HUES48 (cell line): ENCODE measurements at regions not wholly inside any gene's neighbourhood (a gene's known extent, or its start where the extent isn't known, plus 50 kb on each side); places are given as distances from the start of the nearest gene placed in this dataset.

Experiments used
- H3K27ac ChIP-seq: one replicate; pipeline ENCODE4 v1.7.0; 2013; ENCODE audit warnings: low read depth, low read length, inconsistent platforms
- H3K27me3 ChIP-seq: 2 replicates; pipeline ENCODE4 v1.6.1; 2013; ENCODE audit warnings: mild to moderate bottlenecking, low read length; ENCODE audit not compliant: control insufficient read depth, insufficient read depth
- H3K36me3 ChIP-seq: 2 replicates; pipeline ENCODE4 v1.6.1; 2013; ENCODE audit warnings: low read length; ENCODE audit not compliant: control insufficient read depth, insufficient read depth
- H3K4me1 ChIP-seq: 2 replicates; pipeline ENCODE4 v1.6.1; 2013; ENCODE audit warnings: mild to moderate bottlenecking, low read length; ENCODE audit not compliant: control insufficient read depth, insufficient read depth
- H3K4me3 ChIP-seq: 2 replicates; pipeline ENCODE4 v1.5.1; 2013; ENCODE audit warnings: mild to moderate bottlenecking, low read depth, low read length
- H3K9ac ChIP-seq: 2 replicates; pipeline ENCODE4 v1.6.1; 2013; ENCODE audit warnings: mild to moderate bottlenecking, low read depth, low read length, moderate library complexity
- H3K9me3 ChIP-seq: 2 replicates; pipeline ENCODE4 v1.6.1; 2013; ENCODE audit warnings: low read length; ENCODE audit not compliant: control insufficient read depth, insufficient read depth

GRCh38 chr21:41678924-41679318 is 87.9 kb downstream of the RIPK4 start:
- Histone ChIP-seq H3K36me3 (no peaks in the 10 kb centered on the region), H3K4me3 (no peak overlapping the region), H3K4me1 (peaks cover 6% of the 10 kb centered on the region), H3K27ac (peak overlapping the region; percentile 71), H3K9ac (peak overlapping the region; percentile 38), H3K27me3 (no peaks in the 10 kb centered on the region), H3K9me3 (no peaks in the 10 kb centered on the region)

DNA sequence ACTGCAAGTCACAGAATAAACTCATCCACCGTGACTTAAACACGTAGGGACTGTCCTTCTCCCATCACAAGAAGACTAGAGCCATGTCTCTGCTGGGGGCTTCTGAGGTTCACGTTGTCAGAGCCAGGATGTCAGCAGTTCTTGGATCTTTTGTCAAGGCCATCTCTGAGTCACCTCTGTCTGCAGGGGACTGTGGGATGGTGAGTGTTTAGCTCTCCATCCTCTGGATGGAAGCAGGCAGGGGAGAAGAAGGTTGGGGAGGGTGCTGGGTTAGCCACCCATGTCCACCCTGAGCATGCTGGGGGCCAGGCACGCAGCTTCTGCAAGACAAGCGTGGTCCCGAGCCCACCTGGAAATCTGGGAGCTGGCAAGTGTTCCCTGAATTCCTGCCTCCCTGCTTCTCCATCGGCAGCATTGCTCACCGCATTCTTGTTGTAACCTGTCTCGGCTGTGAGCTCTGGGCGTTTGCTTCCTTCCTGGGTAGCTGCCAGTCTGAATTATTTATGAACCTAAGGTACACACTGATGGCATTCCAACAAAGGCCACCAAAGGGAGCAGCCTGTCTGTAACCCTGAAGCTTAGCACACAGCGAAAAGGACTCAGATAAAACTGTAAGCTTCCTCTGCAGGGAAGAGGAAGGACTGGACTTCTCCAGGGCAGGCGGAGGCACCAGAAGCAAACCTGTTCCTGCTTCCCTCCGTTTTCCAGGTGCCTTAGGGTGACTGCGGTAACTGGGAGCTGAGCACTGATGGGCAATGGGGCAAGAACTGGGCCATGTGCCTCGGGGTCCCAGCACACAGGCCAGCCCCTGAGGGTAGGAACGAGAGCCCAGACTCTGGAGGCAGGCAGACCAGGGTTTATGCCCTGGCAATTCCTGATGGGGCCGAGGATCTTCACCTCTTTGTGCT is 88.6 kb downstream of the RIPK4 start:
- H3K4me1 ChIP-seq: peaks cover 10% of the 10 kb centered on the region
- peak overlapping the region; percentile 38 for H3K9ac ChIP-seq
- no peak overlapping the region for H3K4me3 ChIP-seq
- H3K36me3 ChIP-seq: no peaks in the 10 kb centered on the region
- H3K9me3 ChIP-seq: no peaks in the 10 kb centered on the region
- no peaks in the 10 kb centered on the region for H3K27me3 ChIP-seq
- H3K27ac ChIP-seq: peak overlapping the region; percentile 71

DNA sequence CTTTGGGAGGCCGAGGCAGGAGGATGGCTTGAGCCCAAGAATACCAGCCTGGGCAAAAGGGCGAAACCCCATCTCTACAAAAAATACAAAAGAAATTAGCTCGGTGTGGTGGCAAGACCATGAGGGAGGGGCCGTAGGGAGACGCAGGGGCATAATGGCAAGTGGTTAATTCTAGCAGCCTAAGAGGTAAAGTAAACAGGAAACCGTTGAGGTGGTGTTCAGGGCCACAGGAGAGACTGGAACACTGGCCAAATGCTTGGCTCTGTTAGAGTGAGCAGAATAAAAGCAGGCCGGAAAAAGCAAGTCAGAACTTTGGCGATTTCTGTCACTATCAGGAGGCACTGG is 89.2 kb downstream of the RIPK4 start:
- H3K36me3 ChIP-seq: no peaks in the 10 kb centered on the region
- H3K9me3 ChIP-seq: no peaks in the 10 kb centered on the region
- H3K27me3 ChIP-seq: no peaks in the 10 kb centered on the region
- no peak overlapping the region for H3K4me3 ChIP-seq
- no peak overlapping the region for H3K9ac ChIP-seq
- peaks cover 14% of the 10 kb centered on the region for H3K4me1 ChIP-seq
- no peak overlapping the region for H3K27ac ChIP-seq

DNA sequence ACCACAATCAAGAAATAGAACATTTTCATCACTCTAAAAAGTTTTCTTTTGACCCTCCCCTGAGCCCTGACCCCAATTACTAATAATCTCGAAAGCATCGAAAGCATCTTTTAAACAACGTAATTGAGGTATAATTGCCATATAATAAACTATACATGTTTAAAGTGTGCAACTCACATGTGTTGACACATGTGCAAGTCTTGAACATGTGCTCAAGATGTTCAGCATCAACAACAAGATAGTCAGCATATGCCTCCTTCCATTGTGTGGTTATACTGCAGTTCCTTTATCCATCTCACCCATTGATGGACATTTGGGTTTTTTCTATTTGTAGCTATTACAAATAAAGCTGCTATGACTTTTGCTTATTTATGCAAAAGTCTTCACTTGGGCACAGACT is 90.7 kb downstream of the RIPK4 start:
- Histone ChIP-seq H3K27me3 (no peaks in the 10 kb centered on the region), H3K4me3 (no peak overlapping the region), H3K36me3 (no peaks in the 10 kb centered on the region), H3K4me1 (peaks cover 14% of the 10 kb centered on the region), H3K27ac (no peak overlapping the region), H3K9me3 (no peaks in the 10 kb centered on the region), H3K9ac (no peak overlapping the region)

- no peaks in the 10 kb centered on the region for H3K9me3 ChIP-seq
- peaks cover 14% of the 10 kb centered on the region for H3K4me1 ChIP-seq
- no peaks in the 10 kb centered on the region for H3K36me3 ChIP-seq
- H3K27ac ChIP-seq: no peak overlapping the region
- H3K9ac ChIP-seq: no peak overlapping the region
- no peaks in the 10 kb centered on the region for H3K27me3 ChIP-seq
- no peak overlapping the region for H3K4me3 ChIP-seq
Measured at GRCh38 chr21:41675574-41675973, 91.3 kb downstream of the RIPK4 start.

DNA sequence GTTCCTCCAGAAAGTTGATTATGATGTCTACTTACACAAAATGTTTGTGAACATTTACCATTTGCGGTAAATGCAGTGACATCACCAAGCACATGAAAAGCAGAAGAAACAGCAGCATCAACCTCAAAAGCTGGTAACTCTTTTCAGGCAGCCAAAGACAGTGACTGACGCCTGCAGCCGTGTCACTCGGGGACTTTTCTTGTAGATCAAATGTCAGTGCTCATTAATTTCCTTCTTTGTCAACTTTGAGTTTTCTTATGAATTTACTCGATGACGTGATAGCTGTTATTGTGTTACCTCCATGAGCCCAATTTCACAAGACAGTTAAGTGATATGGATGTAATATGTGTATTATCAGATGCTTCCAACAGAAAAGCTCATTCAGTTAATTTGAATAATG is 92.5 kb downstream of the RIPK4 start:
- Histone ChIP-seq H3K4me1 (peaks cover 14% of the 10 kb centered on the region), H3K9me3 (no peaks in the 10 kb centered on the region), H3K36me3 (no peaks in the 10 kb centered on the region), H3K4me3 (no peak overlapping the region), H3K27ac (no peak overlapping the region), H3K9ac (no peak overlapping the region), H3K27me3 (no peaks in the 10 kb centered on the region)

DNA sequence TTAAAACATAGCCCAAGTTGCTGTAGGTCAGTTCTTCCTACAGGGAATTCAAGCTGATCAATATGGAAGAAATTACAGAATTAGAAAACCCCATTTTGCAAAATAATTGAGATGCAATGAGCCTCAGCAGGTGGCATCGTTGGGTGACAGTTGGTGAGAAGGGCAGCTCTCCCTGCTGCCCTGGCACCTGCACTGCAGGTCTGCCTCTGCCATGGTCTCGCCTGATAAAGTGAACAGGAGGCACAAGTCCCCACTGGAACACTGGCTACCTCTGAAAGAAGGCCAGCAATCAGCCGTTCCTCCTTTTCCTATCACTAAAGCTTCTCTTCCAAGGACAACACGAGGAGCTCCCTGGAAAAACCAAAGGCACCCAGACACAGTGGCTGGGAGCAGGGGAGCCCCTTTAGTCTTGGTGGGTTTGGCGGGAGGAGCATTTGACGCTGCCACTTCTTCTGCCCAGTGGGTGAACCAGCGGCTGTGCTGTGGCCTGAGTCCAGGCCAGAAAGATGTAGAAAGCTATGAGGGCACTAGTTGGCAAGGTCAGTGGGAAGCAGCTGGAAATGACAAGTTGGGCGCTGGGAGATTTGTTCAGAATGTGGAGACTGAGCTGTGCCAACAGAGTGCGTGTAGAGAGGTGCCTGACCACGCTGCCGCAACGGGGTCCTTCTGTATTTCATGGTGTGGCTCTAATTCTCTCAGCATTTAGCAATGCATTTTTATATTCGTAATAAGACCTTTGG is 93.1 kb downstream of the RIPK4 start:
- no peak overlapping the region for H3K27ac ChIP-seq
- no peaks in the 10 kb centered on the region for H3K9me3 ChIP-seq
- H3K36me3 ChIP-seq: no peaks in the 10 kb centered on the region
- no peak overlapping the region for H3K4me3 ChIP-seq
- no peak overlapping the region for H3K9ac ChIP-seq
- peaks cover 13% of the 10 kb centered on the region for H3K4me1 ChIP-seq
- H3K27me3 ChIP-seq: no peaks in the 10 kb centered on the region

DNA sequence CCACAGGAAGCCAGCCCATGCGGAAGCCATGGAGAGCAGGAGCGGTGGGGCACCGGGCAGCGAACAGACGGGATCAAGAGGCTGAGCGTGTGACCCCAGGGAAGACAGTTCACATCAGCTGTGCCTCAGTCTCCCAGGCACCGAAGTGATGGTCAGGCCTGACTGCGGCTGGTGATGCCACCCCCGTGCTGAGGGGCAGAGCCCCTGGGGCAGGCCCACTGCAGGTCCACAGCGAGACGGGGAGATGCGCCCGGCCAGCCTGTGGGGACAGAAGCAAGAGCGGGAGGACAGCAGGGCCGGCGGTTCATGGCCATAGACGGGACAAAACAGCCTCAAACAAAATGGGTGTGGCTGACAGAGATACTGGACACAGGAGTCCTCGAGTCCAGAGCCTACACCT is 93.8 kb downstream of the RIPK4 start:
- H3K4me1 ChIP-seq: peaks cover 8% of the 10 kb centered on the region; the same call in 1 of the 2 replicates

DNA sequence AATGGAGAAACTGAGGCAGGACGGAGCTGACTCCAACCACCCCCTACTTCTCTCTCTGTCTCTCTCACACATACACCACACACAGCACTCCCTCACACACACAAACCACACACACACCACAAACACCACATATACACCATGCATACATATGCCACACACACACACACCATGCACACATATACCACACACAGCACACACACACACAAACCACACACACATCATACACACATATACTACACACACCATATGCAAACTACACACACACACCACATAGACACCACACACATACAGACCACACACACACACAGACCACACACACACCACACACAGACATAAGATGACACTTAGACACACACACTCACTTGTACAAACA is 94.3 kb downstream of the RIPK4 start:
- H3K27me3 ChIP-seq: no peaks in the 10 kb centered on the region
- H3K4me1 ChIP-seq: peaks cover 8% of the 10 kb centered on the region; the same call in 1 of the 2 replicates
- no peak overlapping the region for H3K9ac ChIP-seq

More for the DNA sequence above, 93.8 kb downstream of the RIPK4 start:
- Histone ChIP-seq H3K27ac (no peak overlapping the region), H3K9me3 (no peaks in the 10 kb centered on the region), H3K9ac (no peak overlapping the region), H3K36me3 (no peaks in the 10 kb centered on the region), H3K27me3 (no peaks in the 10 kb centered on the region), H3K4me3 (no peak overlapping the region)

GRCh38 chr21:41671859-41672542 is 94.9 kb downstream of the RIPK4 start:
- H3K27me3 ChIP-seq: no peaks in the 10 kb centered on the region
- H3K36me3 ChIP-seq: no peaks in the 10 kb centered on the region
- H3K4me3 ChIP-seq: no peak overlapping the region
- H3K4me1 ChIP-seq: peaks cover 8% of the 10 kb centered on the region; the same call in 1 of the 2 replicates
- no peak overlapping the region for H3K9ac ChIP-seq
- H3K27ac ChIP-seq: no peak overlapping the region
- H3K9me3 ChIP-seq: no peaks in the 10 kb centered on the region

More for the DNA sequence above, 94.3 kb downstream of the RIPK4 start:
- H3K9me3 ChIP-seq: no peaks in the 10 kb centered on the region
- H3K27ac ChIP-seq: no peak overlapping the region
- no peaks in the 10 kb centered on the region for H3K36me3 ChIP-seq
- H3K4me3 ChIP-seq: no peak overlapping the region
